HCT116 (cell line): ENCODE measurements at regions not wholly inside any gene's neighbourhood (a gene's known extent, or its start where the extent isn't known, plus 50 kb on each side); places are given as distances from the start of the nearest gene placed in this dataset.
A peak's percentile ranks its signal among the peaks of the same experiment; 100 is the strongest.

ENCODE experiments used
- ATAC-seq: fragments of 200-7000 bp; cut with Tn5 transposase; 2 replicates; pipeline ENCODE4 v1.9.1; 2020; ENCODE audit warnings: mild to moderate bottlenecking, moderate library complexity
- BruUV-seq: library from RNA; stranded (reverse); fragments of 400-500 nt; replicated peaks from 2 replicates; lab custom pipeline; 2021; lab: Mats Ljungman, UMichigan
- CTCF ChIA-PET: fragments of 300-600 bp; sonication (Branson Sonifier 250); formaldehyde crosslinking; loops from one replicate; lab custom pipeline; 2021; ENCODE audit warnings: antibody characterized with exemption; lab: Charles Lee
- POLR2A ChIA-PET: fragments of 300-600, 350-600 bp; sonication (Branson Sonifier 250); formaldehyde crosslinking; loops from one replicate; lab custom pipeline; 2021; ENCODE audit warnings: antibody characterized with exemption; lab: Charles Lee
- RAD21 ChIA-PET, 2 experiments: fragments of 300-600 bp; sonication (Branson Sonifier 250); formaldehyde crosslinking; loops; one replicate each; lab custom pipeline; 2023; ENCODE audit warnings: low total read pairs in 2 of 2; ENCODE audit not compliant: uncharacterized antibody in 2 of 2, unreplicated experiment in 2 of 2, low non-redundant PET in 1 of 2; lab: Charles Lee
- DNase-seq: peaks from one replicate; pipeline ENCODE4 v3.0.0-alpha.2; 2010; ENCODE audit warnings: low read depth, low spot score
- H2AFZ ChIP-seq: fragments of 200-600 bp; shearing (Covaris generic), sonication (generic); 2 replicates; pipeline ENCODE4 v1.6.1; 2017; ENCODE audit warnings: low read depth, mixed run types, mixed read lengths, antibody characterized with exemption, low read length; ENCODE audit not compliant: poor library complexity, severe bottlenecking
- H3K27ac ChIP-seq: 2 replicates; pipeline ENCODE4 v1.5.1; 2012; ENCODE audit warnings: low read depth, low read length
- H3K27me3 ChIP-seq: fragments of 200-600 bp; sonication (generic); 2 replicates; pipeline ENCODE4 v1.6.1; 2016; ENCODE audit warnings: mixed run types, low read length, mixed read lengths; ENCODE audit not compliant: insufficient read depth
- H3K36me3 ChIP-seq, 2 experiments: fragments of 200-500 bp in 1 of 2; fragments of 200-600 bp in 1 of 2; sonication (Bioruptor generic) in 1 of 2; sonication (generic) in 1 of 2; 2 replicates each; pipeline versions ENCODE4 v1.5.1 to v1.6.1; 2014 to 2016; ENCODE audit warnings: low read length in 2 of 2, inconsistent platforms in 1 of 2, mixed read lengths in 1 of 2, mixed run types in 1 of 2; ENCODE audit not compliant: insufficient read depth in 2 of 2, control insufficient read depth in 1 of 2
- H3K4me1 ChIP-seq, 2 experiments: fragments of 200-600 bp in 1 of 2; sonication (generic) in 1 of 2; 2 replicates each; pipeline versions ENCODE4 v1.5.1 to v1.6.1; 2012 to 2017; ENCODE audit warnings: low read length in 2 of 2, inconsistent platforms in 1 of 2, mild to moderate bottlenecking in 1 of 2, mixed read lengths in 1 of 2, mixed run types in 1 of 2, moderate library complexity in 1 of 2; ENCODE audit not compliant: insufficient read depth in 2 of 2, control insufficient read depth in 1 of 2
- H3K4me2 ChIP-seq: fragments of 200-600 bp; sonication (generic); 2 replicates; pipeline ENCODE4 v1.6.1; 2017; ENCODE audit warnings: mixed run types, low read length, mixed read lengths
- H3K4me3 ChIP-seq, 2 experiments: fragments of 200-600 bp in 1 of 2; sonication (generic) in 1 of 2; replicated peaks in 1 of 2; 2 replicates each; pipeline ENCODE4 v1.5.1; 2011 to 2016; ENCODE audit warnings: low read length in 2 of 2, control low read depth in 1 of 2, low read depth in 1 of 2, mild to moderate bottlenecking in 1 of 2, mixed read lengths in 1 of 2, mixed run types in 1 of 2
- H3K79me2 ChIP-seq: fragments of 200-600 bp; sonication (generic); 2 replicates; pipeline ENCODE4 v1.6.1; 2017; ENCODE audit warnings: mild to moderate bottlenecking, mixed run types, low read length, moderate library complexity, mixed read lengths; ENCODE audit not compliant: insufficient read depth
- H3K9ac ChIP-seq: fragments of 200-600 bp; sonication (generic); 2 replicates; pipeline ENCODE4 v1.6.1; 2016; ENCODE audit warnings: low read length, mixed read lengths
- H3K9me2 ChIP-seq: fragments of 200-600 bp; sonication (generic), shearing (Covaris generic); 2 replicates; pipeline ENCODE4 v1.6.1; 2017; ENCODE audit warnings: mixed run types, mild to moderate bottlenecking, moderate library complexity; ENCODE audit not compliant: insufficient read depth
- H3K9me3 ChIP-seq, 2 experiments: fragments of 200-500 bp in 1 of 2; fragments of 200-600 bp in 1 of 2; sonication (Bioruptor generic) in 1 of 2; sonication (generic) in 1 of 2; 2 replicates each; pipeline ENCODE4 v1.6.1; 2014 to 2017; ENCODE audit warnings: low read length in 2 of 2, mixed read lengths in 2 of 2, inconsistent platforms in 1 of 2, low read depth in 1 of 2, mild to moderate bottlenecking in 1 of 2, mixed run types in 1 of 2, moderate library complexity in 1 of 2; ENCODE audit not compliant: control insufficient read depth in 1 of 2, insufficient read depth in 1 of 2
- H4K20me1 ChIP-seq: fragments of 200-600 bp; sonication (generic), shearing (Covaris generic); 2 replicates; pipeline ENCODE4 v1.6.1; 2017; ENCODE audit warnings: mixed run types, mild to moderate bottlenecking, moderate library complexity; ENCODE audit not compliant: insufficient read depth
- CBX3 ChIP-seq: IDR thresholded peaks from 2 replicates; pipeline ENCODE4 v1.6.1; 2012; ENCODE audit warnings: low read depth
- EZH2 ChIP-seq: fragments of 200-600 bp; sonication (generic); IDR thresholded peaks from 2 replicates; pipeline ENCODE4 v1.6.1; 2017; ENCODE audit warnings: antibody characterized with exemption, mixed run types
- FOSL1 ChIP-seq: IDR thresholded peaks from 2 replicates; pipeline ENCODE4 v1.6.1; 2012; ENCODE audit warnings: low read depth
- POLR2A ChIP-seq: IDR thresholded peaks from 2 replicates; pipeline ENCODE4 v1.7.0; 2011; ENCODE audit warnings: borderline replicate concordance; ENCODE audit not compliant: insufficient read depth, insufficient read length; ENCODE audit errors: extremely low read depth
- SP1 ChIP-seq: IDR thresholded peaks from 2 replicates; pipeline ENCODE4 v1.6.1; 2012; ENCODE audit warnings: low read depth
- ZFX ChIP-seq: fragments of 450-650 bp; IDR thresholded peaks from 2 replicates; pipeline ENCODE4 v1.6.1; 2017
- intact Hi-C: fragments of 100-400 bp; cut with micrococcal nuclease; formaldehyde crosslinking; loops from 2 replicates; pipeline ENCODE4 v1.10.0; 2022
- TF ChIP-seq, protein P1 (sequence below): IDR thresholded peaks from 2 replicates; pipeline ENCODE4 v1.6.1; 2011; ENCODE audit warnings: mild to moderate bottlenecking, low read length, moderate library complexity; ENCODE audit not compliant: insufficient replicate concordance; ENCODE audit errors: extremely low read depth
- TF ChIP-seq, protein P2 (sequence below): IDR thresholded peaks from 2 replicates; pipeline ENCODE4 v1.6.1; 2012
- TF ChIP-seq, protein P3 (sequence below), 3 experiments: fragments of 200-600 bp in 1 of 3; sonication (generic) in 1 of 3; IDR thresholded peaks in 2 of 3; conservative IDR thresholded peaks in 1 of 3; 2 replicates each; pipeline ENCODE4 v1.5.1; 2012 to 2017; ENCODE audit warnings: low read depth in 2 of 3, low read length in 2 of 3, antibody characterized with exemption in 1 of 3, borderline replicate concordance in 1 of 3, control low read depth in 1 of 3, mild to moderate bottlenecking in 1 of 3, mixed read lengths in 1 of 3, mixed run types in 1 of 3, moderate library complexity in 1 of 3; ENCODE audit not compliant: insufficient read depth in 1 of 3
- TF ChIP-seq, protein P4 (sequence below): IDR thresholded peaks from 2 replicates; pipeline ENCODE4 v1.6.1; 2012

DNA sequence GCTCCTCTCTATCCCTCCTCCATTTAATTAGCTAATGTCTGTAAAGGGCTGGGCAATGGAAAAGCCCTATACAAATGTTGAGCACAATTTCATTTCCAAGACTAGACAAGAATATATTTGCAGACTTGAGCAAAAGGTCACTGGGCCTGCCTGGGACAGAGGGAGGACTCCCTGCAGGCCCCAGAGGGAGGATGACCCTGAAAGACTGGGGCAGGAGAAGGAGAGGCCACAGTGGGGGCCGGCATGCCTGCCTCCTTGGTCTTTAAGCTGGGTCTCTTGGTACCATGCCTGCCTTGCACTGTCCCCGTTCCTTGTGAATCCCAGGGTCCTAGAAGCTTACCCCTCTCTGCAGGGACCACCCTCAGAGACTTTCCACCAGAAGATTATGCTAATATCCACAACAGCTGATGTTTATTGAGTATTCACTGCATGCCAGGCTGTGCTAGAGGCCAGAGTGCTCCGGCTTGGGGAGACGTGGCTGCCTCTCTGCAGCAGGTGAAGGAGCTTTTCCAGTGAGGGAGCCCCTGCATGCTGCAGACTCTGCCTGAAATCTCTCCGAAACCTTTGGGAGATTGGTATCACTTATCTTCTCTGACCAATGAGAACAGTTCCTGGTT, 72.7 kb upstream of the HSPA9 start:
- no peak overlapping the region for H3K9ac ChIP-seq
- POLR2A ChIA-PET, result no interaction called here
- no peak overlapping the region for H3K27ac ChIP-seq
- no TSS peak for BruUV-seq
- H3K9me2 ChIP-seq, result no peaks in the 10 kb centered on the region
- H3K36me3 ChIP-seq, result no peaks in the 10 kb centered on the region
- H3K79me2 ChIP-seq, result no peaks in the 10 kb centered on the region
- no peaks in the 10 kb centered on the region for H4K20me1 ChIP-seq
- no peaks in the 10 kb centered on the region for H3K9me3 ChIP-seq
- peak overlapping the region; percentile 50 for H3K4me2 ChIP-seq
- H2AFZ ChIP-seq, result no peak overlapping the region
- no peak for DNase-seq
- TF ChIP-seq, protein P1, sequence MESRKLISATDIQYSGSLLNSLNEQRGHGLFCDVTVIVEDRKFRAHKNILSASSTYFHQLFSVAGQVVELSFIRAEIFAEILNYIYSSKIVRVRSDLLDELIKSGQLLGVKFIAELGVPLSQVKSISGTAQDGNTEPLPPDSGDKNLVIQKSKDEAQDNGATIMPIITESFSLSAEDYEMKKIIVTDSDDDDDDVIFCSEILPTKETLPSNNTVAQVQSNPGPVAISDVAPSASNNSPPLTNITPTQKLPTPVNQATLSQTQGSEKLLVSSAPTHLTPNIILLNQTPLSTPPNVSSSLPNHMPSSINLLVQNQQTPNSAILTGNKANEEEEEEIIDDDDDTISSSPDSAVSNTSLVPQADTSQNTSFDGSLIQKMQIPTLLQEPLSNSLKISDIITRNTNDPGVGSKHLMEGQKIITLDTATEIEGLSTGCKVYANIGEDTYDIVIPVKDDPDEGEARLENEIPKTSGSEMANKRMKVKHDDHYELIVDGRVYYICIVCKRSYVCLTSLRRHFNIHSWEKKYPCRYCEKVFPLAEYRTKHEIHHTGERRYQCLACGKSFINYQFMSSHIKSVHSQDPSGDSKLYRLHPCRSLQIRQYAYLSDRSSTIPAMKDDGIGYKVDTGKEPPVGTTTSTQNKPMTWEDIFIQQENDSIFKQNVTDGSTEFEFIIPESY, result no peak
- TF ChIP-seq, protein P2, sequence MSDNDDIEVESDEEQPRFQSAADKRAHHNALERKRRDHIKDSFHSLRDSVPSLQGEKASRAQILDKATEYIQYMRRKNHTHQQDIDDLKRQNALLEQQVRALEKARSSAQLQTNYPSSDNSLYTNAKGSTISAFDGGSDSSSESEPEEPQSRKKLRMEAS, result no peak
- TF ChIP-seq, protein P3, sequence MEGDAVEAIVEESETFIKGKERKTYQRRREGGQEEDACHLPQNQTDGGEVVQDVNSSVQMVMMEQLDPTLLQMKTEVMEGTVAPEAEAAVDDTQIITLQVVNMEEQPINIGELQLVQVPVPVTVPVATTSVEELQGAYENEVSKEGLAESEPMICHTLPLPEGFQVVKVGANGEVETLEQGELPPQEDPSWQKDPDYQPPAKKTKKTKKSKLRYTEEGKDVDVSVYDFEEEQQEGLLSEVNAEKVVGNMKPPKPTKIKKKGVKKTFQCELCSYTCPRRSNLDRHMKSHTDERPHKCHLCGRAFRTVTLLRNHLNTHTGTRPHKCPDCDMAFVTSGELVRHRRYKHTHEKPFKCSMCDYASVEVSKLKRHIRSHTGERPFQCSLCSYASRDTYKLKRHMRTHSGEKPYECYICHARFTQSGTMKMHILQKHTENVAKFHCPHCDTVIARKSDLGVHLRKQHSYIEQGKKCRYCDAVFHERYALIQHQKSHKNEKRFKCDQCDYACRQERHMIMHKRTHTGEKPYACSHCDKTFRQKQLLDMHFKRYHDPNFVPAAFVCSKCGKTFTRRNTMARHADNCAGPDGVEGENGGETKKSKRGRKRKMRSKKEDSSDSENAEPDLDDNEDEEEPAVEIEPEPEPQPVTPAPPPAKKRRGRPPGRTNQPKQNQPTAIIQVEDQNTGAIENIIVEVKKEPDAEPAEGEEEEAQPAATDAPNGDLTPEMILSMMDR (IDR thresholded peaks at IDR 0.05 in 2 of 3, conservative IDR thresholded peaks at IDR 0.05 in 1 of 3; ENCODE audit: borderline replicate concordance in 1 of 3, insufficient read depth in 1 of 3, low read depth in 2 of 3, low read length in 2 of 3), result no peak
- TF ChIP-seq EZH2 (no peak), FOSL1 (no peak), POLR2A (no peak), SP1 (no peak), ZFX (no peak), CBX3 (no peak)
- TF ChIP-seq, protein P4, sequence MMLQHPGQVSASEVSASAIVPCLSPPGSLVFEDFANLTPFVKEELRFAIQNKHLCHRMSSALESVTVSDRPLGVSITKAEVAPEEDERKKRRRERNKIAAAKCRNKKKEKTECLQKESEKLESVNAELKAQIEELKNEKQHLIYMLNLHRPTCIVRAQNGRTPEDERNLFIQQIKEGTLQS, result no peak
- TF ChIP-seq, all 23 proteins: peak for 0
- RAD21 ChIA-PET, result no interaction called here
- intact Hi-C loops, result no loop called here
- Histone ChIP-seq H3K4me1 (peaks cover 2 to 10% of the 10 kb centered on the region in 2 experiments; a peak in 3 of 4 replicates), H3K27me3 (no peaks in the 10 kb centered on the region), H3K4me3 (no peak overlapping the region)
- ATAC-seq, result no peak
- CTCF ChIA-PET, result no interaction called here
